Adrenal gland (tissue), 5 donors: ENCODE measurements at regions not wholly inside any gene's neighbourhood (a gene's known extent, or its start where the extent isn't known, plus 50 kb on each side); places are given as distances from the start of the nearest gene placed in this dataset.

ENCODE experiments used
- POLR2A ChIP-seq, 2 donors: fragments of 450-650 bp; IDR thresholded peaks; one replicate each; pipeline ENCODE4 v1.6.1; 2017; ENCODE audit warnings: antibody characterized with exemption in 2 of 2, mild to moderate bottlenecking in 2 of 2, moderate library complexity in 1 of 2
- TF ChIP-seq, protein P1 (sequence below), 6 experiments: fragments of 450-650 bp in 4 of 6; fragments of 200-600 bp in 2 of 6; sonication (generic) in 1 of 6; IDR thresholded peaks; 1 replicate in 5 of 6; 2 replicates in 1 of 6; pipeline versions ENCODE4 v1.5.1 to v1.8.0; 2016 to 2021; ENCODE audit warnings: antibody characterized with exemption in 6 of 6, mild to moderate bottlenecking in 2 of 6, moderate library complexity in 1 of 6
- donor health status: DM: no; HTN: no; CAD: no.

DNA sequence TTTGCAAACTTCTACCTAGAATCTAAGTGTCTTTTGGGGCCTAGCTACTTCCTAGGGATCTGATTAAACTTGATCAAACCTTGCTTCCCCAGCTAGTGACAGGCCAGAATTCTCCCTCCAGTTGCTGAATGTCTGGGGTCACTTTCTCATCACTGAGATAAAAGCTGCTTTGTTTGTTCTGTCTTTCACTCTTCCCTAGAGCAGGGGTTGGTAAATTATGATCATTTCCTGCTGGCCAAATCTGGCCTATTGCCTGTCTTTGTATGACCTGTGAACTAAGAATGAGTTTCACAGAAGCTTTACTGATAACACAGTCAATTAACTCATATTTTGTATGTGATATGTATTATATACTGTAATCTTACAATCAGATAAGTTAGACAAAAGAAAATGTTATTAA lies 157.8 kb upstream of the AADAT start:
- TF ChIP-seq, protein P1, sequence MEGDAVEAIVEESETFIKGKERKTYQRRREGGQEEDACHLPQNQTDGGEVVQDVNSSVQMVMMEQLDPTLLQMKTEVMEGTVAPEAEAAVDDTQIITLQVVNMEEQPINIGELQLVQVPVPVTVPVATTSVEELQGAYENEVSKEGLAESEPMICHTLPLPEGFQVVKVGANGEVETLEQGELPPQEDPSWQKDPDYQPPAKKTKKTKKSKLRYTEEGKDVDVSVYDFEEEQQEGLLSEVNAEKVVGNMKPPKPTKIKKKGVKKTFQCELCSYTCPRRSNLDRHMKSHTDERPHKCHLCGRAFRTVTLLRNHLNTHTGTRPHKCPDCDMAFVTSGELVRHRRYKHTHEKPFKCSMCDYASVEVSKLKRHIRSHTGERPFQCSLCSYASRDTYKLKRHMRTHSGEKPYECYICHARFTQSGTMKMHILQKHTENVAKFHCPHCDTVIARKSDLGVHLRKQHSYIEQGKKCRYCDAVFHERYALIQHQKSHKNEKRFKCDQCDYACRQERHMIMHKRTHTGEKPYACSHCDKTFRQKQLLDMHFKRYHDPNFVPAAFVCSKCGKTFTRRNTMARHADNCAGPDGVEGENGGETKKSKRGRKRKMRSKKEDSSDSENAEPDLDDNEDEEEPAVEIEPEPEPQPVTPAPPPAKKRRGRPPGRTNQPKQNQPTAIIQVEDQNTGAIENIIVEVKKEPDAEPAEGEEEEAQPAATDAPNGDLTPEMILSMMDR (IDR thresholded peaks at IDR 0.05), result no peak
- no peak for TF ChIP-seq POLR2A (IDR thresholded peaks at IDR 0.05)
